ENCODE measurements at regions not wholly inside any gene's neighbourhood (a gene's known extent, or its start where the extent isn't known, plus 50 kb on each side); places are given as distances from the start of the nearest gene placed in this dataset.

- in situ Hi-C loops (cut with HindIII; ENCODE audit: low sequenced_read_pairs): no loop called here
Measured at GRCh38 chr5:133718457-133718856, 106.1 kb upstream of the FSTL4 start.

- in situ Hi-C loops (cut with HindIII; ENCODE audit: low sequenced_read_pairs): no loop called here
Measured at GRCh38 chr5:133716532-133717183, 104.3 kb upstream of the FSTL4 start.

- in situ Hi-C loops (cut with HindIII; ENCODE audit: low sequenced_read_pairs): no loop called here
Measured at GRCh38 chr5:133715616-133716015, 103.3 kb upstream of the FSTL4 start.

- in situ Hi-C loops (cut with HindIII; ENCODE audit: low sequenced_read_pairs): no loop called here
Measured at GRCh38 chr5:133715216-133715615, 102.9 kb upstream of the FSTL4 start.

GRCh38 chr5:133714161-133714915 lies 102.0 kb upstream of the FSTL4 start:
- in situ Hi-C loops (cut with HindIII; ENCODE audit: low sequenced_read_pairs): no loop called here

GRCh38 chr5:133713751-133714150 lies 101.4 kb upstream of the FSTL4 start:
- in situ Hi-C loops (cut with HindIII; ENCODE audit: low sequenced_read_pairs): no loop called here

- in situ Hi-C loops (cut with HindIII; ENCODE audit: low sequenced_read_pairs): no loop called here
Measured at GRCh38 chr5:133713209-133713608, 100.9 kb upstream of the FSTL4 start.

GRCh38 chr5:133712562-133712961 lies 100.2 kb upstream of the FSTL4 start:
- in situ Hi-C loops (cut with HindIII; ENCODE audit: low sequenced_read_pairs): no loop called here

GRCh38 chr5:133709209-133709725 lies 96.9 kb upstream of the FSTL4 start:
- in situ Hi-C loops (cut with HindIII; ENCODE audit: low sequenced_read_pairs): no loop called here

GRCh38 chr5:133708331-133708850 lies 96.0 kb upstream of the FSTL4 start:
- in situ Hi-C loops (cut with HindIII; ENCODE audit: low sequenced_read_pairs): no loop called here

- in situ Hi-C loops (cut with HindIII; ENCODE audit: low sequenced_read_pairs): no loop called here
Measured at GRCh38 chr5:133707629-133708028, 95.3 kb upstream of the FSTL4 start.

- in situ Hi-C loops (cut with HindIII; ENCODE audit: low sequenced_read_pairs): no loop called here
Measured at GRCh38 chr5:133706506-133707430, 94.4 kb upstream of the FSTL4 start.

- in situ Hi-C loops (cut with HindIII; ENCODE audit: low sequenced_read_pairs): no loop called here
Measured at GRCh38 chr5:133705331-133705730, 93.0 kb upstream of the FSTL4 start.

- in situ Hi-C loops (cut with HindIII; ENCODE audit: low sequenced_read_pairs): no loop called here
Measured at GRCh38 chr5:133704411-133704810, 92.1 kb upstream of the FSTL4 start.

GRCh38 chr5:133703935-133704334 lies 91.6 kb upstream of the FSTL4 start:
- in situ Hi-C loops (cut with HindIII; ENCODE audit: low sequenced_read_pairs): no loop called here

GRCh38 chr5:133702791-133703770 lies 90.7 kb upstream of the FSTL4 start:
- in situ Hi-C loops (cut with HindIII; ENCODE audit: low sequenced_read_pairs): no loop called here

GRCh38 chr5:133701871-133702270 lies 89.5 kb upstream of the FSTL4 start:
- in situ Hi-C loops (cut with HindIII; ENCODE audit: low sequenced_read_pairs): no loop called here

- in situ Hi-C loops (cut with HindIII; ENCODE audit: low sequenced_read_pairs): no loop called here
Measured at GRCh38 chr5:133700251-133700650, 87.9 kb upstream of the FSTL4 start.

GRCh38 chr5:133698646-133699526 lies 86.5 kb upstream of the FSTL4 start:
- in situ Hi-C loops (cut with HindIII; ENCODE audit: low sequenced_read_pairs): loop anchor here (25.0 kb wide), 1 partner anchor 137 kb away; no protein-coding TSS in a partner anchor
